ENCODE measurements at regions not wholly inside any gene's neighbourhood (a gene's known extent, or its start where the extent isn't known, plus 50 kb on each side); places are given as distances from the start of the nearest gene placed in this dataset.

GRCh38 chrX:51192104-51192503, 140.5 kb upstream of the NUDT10 start:
- TF ChIP-seq AFF4 (CRISPR knock-in tag; IDR thresholded peaks at IDR 0.05) (no peak), ZNF589 (CRISPR knock-in tag; IDR thresholded peaks at IDR 0.05; ENCODE audit: low read depth) (no peak), CTCF (IDR thresholded peaks at IDR 0.05 in 2 of 3, conservative IDR thresholded peaks at IDR 0.05 in 1 of 3; ENCODE audit: insufficient read depth in 2 of 3, low read depth in 1 of 3, low read length in 3 of 3) (no peak), PTRF (tag; IDR thresholded peaks at IDR 0.05) (no peak), NFE2 (IDR thresholded peaks at IDR 0.05; ENCODE audit: low read depth) (no peak), KAT2B (IDR thresholded peaks at IDR 0.05; ENCODE audit: low read depth, low read length) (no peak), FOSL1 (tag; conservative IDR thresholded peaks at IDR 0.05) (no peak), ZNF583 (CRISPR knock-in tag; IDR thresholded peaks at IDR 0.05) (no peak), TSC22D4 (tag; IDR thresholded peaks at IDR 0.05) (no peak), KLF13 (tag; IDR thresholded peaks at IDR 0.05; ENCODE audit: borderline replicate concordance, low read depth) (no peak), RBM34 (IDR thresholded peaks at IDR 0.05; ENCODE audit: borderline replicate concordance, insufficient read depth, low read length) (no peak), POLR2A (conservative IDR thresholded peaks at IDR 0.05) (no peak), ADNP (tag; IDR thresholded peaks at IDR 0.05) (no peak)
